Gastrocnemius medialis (tissue), 4 donors: ENCODE measurements at regions not wholly inside any gene's neighbourhood (a gene's known extent, or its start where the extent isn't known, plus 50 kb on each side); places are given as distances from the start of the nearest gene placed in this dataset.

Experiments used
- POLR2A ChIP-seq, 2 donors: fragments of 450-650 bp; IDR thresholded peaks; one replicate each; pipeline ENCODE4 v1.6.1; 2017; ENCODE audit warnings: antibody characterized with exemption in 2 of 2, mild to moderate bottlenecking in 2 of 2, moderate library complexity in 2 of 2
- TF ChIP-seq, protein P1 (sequence below), 5 experiments: fragments of 450-650 bp in 3 of 5; fragments of 200-600 bp in 2 of 5; sonication (generic) in 2 of 5; IDR thresholded peaks in 4 of 5; conservative IDR thresholded peaks in 1 of 5; 1 replicate in 4 of 5; 2 replicates in 1 of 5; pipeline ENCODE4 v1.5.1; 2016 to 2019; ENCODE audit warnings: antibody characterized with exemption in 5 of 5, mild to moderate bottlenecking in 3 of 5, moderate library complexity in 3 of 5

DNA sequence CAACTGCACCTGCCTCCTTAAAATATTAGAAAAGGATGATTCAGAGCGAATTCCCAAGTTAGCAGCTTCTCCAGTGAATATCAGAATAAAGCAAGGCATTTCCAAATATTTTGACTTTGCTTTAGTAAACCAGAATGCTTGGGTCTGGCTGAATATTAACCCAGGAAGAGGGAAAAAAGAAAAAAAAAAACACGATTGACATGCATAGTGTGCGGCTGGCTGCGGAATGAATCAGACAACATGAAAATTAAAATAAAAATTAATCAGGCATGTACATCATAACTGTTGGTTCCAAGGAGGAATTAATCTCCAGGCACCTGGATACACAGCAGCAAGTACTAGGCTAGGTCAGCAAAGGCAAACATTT is 105.8 kb upstream of the NCKAP5 start:
- TF ChIP-seq, protein P1, sequence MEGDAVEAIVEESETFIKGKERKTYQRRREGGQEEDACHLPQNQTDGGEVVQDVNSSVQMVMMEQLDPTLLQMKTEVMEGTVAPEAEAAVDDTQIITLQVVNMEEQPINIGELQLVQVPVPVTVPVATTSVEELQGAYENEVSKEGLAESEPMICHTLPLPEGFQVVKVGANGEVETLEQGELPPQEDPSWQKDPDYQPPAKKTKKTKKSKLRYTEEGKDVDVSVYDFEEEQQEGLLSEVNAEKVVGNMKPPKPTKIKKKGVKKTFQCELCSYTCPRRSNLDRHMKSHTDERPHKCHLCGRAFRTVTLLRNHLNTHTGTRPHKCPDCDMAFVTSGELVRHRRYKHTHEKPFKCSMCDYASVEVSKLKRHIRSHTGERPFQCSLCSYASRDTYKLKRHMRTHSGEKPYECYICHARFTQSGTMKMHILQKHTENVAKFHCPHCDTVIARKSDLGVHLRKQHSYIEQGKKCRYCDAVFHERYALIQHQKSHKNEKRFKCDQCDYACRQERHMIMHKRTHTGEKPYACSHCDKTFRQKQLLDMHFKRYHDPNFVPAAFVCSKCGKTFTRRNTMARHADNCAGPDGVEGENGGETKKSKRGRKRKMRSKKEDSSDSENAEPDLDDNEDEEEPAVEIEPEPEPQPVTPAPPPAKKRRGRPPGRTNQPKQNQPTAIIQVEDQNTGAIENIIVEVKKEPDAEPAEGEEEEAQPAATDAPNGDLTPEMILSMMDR (IDR thresholded peaks at IDR 0.05 in 4 of 5, conservative IDR thresholded peaks at IDR 0.05 in 1 of 5), result no peak
- TF ChIP-seq POLR2A (IDR thresholded peaks at IDR 0.05), result no peak
